Sigmoid colon (tissue), 4 donors: ENCODE measurements at regions not wholly inside any gene's neighbourhood (a gene's known extent, or its start where the extent isn't known, plus 50 kb on each side); places are given as distances from the start of the nearest gene placed in this dataset.

Experiments used
- EP300 ChIP-seq, 4 donors: sonication (generic); formaldehyde crosslinking; IDR thresholded peaks; one replicate each; pipeline ENCODE4 v1.6.1; 2017; ENCODE audit warnings: antibody characterized with exemption in 4 of 4
- POLR2A ChIP-seq, 2 donors: fragments of 450-650 bp; IDR thresholded peaks; one replicate each; pipeline ENCODE4 v1.6.1; 2016; ENCODE audit warnings: antibody characterized with exemption in 2 of 2, mild to moderate bottlenecking in 2 of 2, moderate library complexity in 2 of 2
- POLR2AphosphoS5 ChIP-seq, 4 donors: sonication (generic); formaldehyde crosslinking; IDR thresholded peaks; one replicate each; pipeline ENCODE4 v1.6.1; 2017; ENCODE audit warnings: antibody characterized with exemption in 4 of 4
- TF ChIP-seq, protein P1 (sequence below), 4 experiments: fragments of 450-650 bp in 3 of 4; fragments of 200-600 bp in 1 of 4; IDR thresholded peaks; one replicate each; pipeline ENCODE4 v1.5.1; 2016 to 2019; ENCODE audit warnings: antibody characterized with exemption in 4 of 4, mild to moderate bottlenecking in 3 of 4, moderate library complexity in 2 of 4

GRCh38 chr12:127720334-127720733, 546.6 kb upstream of the TMEM132C start:
- TF ChIP-seq EP300 (IDR thresholded peaks at IDR 0.05) (no peak), POLR2A (IDR thresholded peaks at IDR 0.05) (no peak), POLR2AphosphoS5 (IDR thresholded peaks at IDR 0.05) (no peak)
- TF ChIP-seq, protein P1, sequence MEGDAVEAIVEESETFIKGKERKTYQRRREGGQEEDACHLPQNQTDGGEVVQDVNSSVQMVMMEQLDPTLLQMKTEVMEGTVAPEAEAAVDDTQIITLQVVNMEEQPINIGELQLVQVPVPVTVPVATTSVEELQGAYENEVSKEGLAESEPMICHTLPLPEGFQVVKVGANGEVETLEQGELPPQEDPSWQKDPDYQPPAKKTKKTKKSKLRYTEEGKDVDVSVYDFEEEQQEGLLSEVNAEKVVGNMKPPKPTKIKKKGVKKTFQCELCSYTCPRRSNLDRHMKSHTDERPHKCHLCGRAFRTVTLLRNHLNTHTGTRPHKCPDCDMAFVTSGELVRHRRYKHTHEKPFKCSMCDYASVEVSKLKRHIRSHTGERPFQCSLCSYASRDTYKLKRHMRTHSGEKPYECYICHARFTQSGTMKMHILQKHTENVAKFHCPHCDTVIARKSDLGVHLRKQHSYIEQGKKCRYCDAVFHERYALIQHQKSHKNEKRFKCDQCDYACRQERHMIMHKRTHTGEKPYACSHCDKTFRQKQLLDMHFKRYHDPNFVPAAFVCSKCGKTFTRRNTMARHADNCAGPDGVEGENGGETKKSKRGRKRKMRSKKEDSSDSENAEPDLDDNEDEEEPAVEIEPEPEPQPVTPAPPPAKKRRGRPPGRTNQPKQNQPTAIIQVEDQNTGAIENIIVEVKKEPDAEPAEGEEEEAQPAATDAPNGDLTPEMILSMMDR (IDR thresholded peaks at IDR 0.05), result no peak
